ENCODE measurements at regions not wholly inside any gene's neighbourhood (a gene's known extent, or its start where the extent isn't known, plus 50 kb on each side); places are given as distances from the start of the nearest gene placed in this dataset.

DNA sequence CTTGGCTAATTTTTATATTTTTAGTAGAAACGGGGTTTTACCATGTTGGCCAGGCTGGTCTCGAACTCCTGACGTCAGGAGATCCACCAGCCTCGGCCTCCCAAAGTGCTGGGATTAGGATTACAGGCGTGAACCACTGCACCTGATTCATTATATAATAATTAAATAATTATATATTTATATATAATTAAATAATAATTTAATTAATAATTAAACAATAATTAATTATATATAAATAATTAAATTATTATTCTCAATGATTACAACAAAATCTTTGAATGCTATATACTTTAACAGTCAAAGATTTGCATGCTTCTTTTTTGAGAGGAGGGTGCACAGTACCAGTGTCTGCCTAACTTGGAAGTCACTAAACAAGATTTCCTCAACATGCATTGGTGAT is 872.3 kb downstream of the EFNB2 start:
- no peak overlapping the region for H3K27ac ChIP-seq
- no peak for TF ChIP-seq CTCF (IDR thresholded peaks at IDR 0.05; ENCODE audit: low read depth, low read length)
- no peak overlapping the region for H3K4me3 ChIP-seq (ENCODE audit: low read depth, low read length)
- H3K36me3 ChIP-seq, result no peaks in the 10 kb centered on the region
- no peaks in the 10 kb centered on the region for H3K9me3 ChIP-seq (ENCODE audit: severe bottlenecking)
- H3K27me3 ChIP-seq (ENCODE audit: insufficient read depth, low read depth, severe bottlenecking), result no peaks in the 10 kb centered on the region
- no peak for DNase-seq

GRCh38 chr13:105660561-105660960 is 874.9 kb downstream of the EFNB2 start:
- no peaks in the 10 kb centered on the region for H3K27me3 ChIP-seq (ENCODE audit: insufficient read depth, low read depth, severe bottlenecking)
- no peak for DNase-seq
- no peaks in the 10 kb centered on the region for H3K36me3 ChIP-seq
- no peaks in the 10 kb centered on the region for H3K9me3 ChIP-seq (ENCODE audit: severe bottlenecking)
- no peak for TF ChIP-seq CTCF (IDR thresholded peaks at IDR 0.05; ENCODE audit: low read depth, low read length)
- H3K27ac ChIP-seq, result no peak overlapping the region
- no peak overlapping the region for H3K4me3 ChIP-seq (ENCODE audit: low read depth, low read length)

DNA sequence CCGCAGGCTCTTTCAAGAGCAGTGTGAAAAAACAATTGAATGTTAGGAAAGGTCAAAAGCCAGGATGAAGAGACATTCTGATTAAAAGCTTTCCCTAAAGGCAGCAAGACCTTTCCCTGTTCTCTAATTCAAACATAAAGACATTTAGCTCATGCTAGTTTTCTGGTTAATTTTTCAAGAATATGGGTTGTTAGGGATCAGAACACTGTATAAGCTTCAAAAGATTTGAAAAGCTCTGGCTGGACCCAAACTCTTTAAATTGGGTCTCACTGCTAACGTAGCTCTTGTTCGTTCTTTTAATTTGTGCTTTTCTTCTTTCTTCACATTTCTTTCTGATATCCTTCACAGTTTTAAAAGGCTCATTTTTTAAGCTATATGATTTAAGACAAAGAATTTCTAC is 877.0 kb downstream of the EFNB2 start:
- Histone ChIP-seq H3K27me3 (ENCODE audit: insufficient read depth, low read depth, severe bottlenecking) (no peaks in the 10 kb centered on the region), H3K27ac (no peak overlapping the region), H3K9me3 (ENCODE audit: severe bottlenecking) (no peaks in the 10 kb centered on the region), H3K4me3 (ENCODE audit: low read depth, low read length) (no peak overlapping the region), H3K36me3 (no peaks in the 10 kb centered on the region)
- no peak for TF ChIP-seq CTCF (IDR thresholded peaks at IDR 0.05; ENCODE audit: low read depth, low read length)
- no peak for DNase-seq

DNA sequence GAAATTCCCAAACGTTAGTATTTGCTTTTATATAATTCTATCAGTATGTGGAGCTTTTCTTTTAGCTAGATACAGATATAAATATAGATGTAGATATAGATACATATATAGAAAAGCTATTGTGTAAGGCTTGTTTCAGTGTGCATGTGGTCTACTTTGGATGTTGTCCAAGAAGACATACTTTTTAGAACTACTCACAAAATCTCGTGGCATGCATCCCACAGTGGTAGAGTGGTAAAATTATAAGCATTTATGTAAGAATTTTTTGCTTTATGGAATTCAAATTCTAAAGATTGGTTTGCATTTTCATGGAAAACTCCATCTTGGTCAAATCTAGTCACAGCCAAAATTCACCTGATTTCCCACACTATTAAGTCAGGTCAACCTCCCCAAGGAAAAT is 880.4 kb downstream of the EFNB2 start:
- Histone ChIP-seq H3K4me3 (ENCODE audit: low read depth, low read length) (no peak overlapping the region), H3K27ac (no peak overlapping the region), H3K27me3 (ENCODE audit: insufficient read depth, low read depth, severe bottlenecking) (no peaks in the 10 kb centered on the region), H3K36me3 (no peaks in the 10 kb centered on the region), H3K9me3 (ENCODE audit: severe bottlenecking) (no peaks in the 10 kb centered on the region)
- DNase-seq, result no peak
- TF ChIP-seq CTCF (IDR thresholded peaks at IDR 0.05; ENCODE audit: low read depth, low read length), result no peak

DNA sequence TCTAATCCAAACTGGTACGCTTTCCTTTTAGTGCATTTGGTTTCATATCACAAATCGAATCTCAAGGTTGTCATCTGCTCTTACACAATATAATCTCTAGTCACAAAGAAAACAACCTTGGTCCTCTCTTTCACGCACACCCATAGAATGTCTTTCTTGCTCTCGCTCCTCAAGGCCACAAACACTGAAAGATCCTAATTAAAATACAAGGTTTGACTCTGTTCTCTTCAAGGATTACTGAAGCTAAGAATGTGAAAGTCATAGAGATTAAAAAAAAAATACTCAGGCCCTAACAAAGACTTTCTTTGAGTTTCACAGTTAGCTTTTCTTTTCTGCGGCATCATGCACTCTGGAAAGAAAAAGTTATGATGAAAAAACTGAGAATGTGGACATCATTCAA is 891.5 kb downstream of the EFNB2 start:
- Histone ChIP-seq H3K27me3 (ENCODE audit: insufficient read depth, low read depth, severe bottlenecking) (no peaks in the 10 kb centered on the region), H3K9me3 (ENCODE audit: severe bottlenecking) (no peaks in the 10 kb centered on the region)

More for the DNA sequence above, 891.5 kb downstream of the EFNB2 start:
- H3K36me3 ChIP-seq, result no peaks in the 10 kb centered on the region
- H3K4me3 ChIP-seq (ENCODE audit: low read depth, low read length), result no peak overlapping the region
- TF ChIP-seq CTCF (IDR thresholded peaks at IDR 0.05; ENCODE audit: low read depth, low read length), result no peak
- no peak for DNase-seq
- H3K27ac ChIP-seq, result no peak overlapping the region
